ENCODE measurements at regions not wholly inside any gene's neighbourhood (a gene's known extent, or its start where the extent isn't known, plus 50 kb on each side); places are given as distances from the start of the nearest gene placed in this dataset.
"Not testable (repeated sequence)": the region's sequence is repeated elsewhere in the genome, so short reads cannot be mapped to it uniquely, and the experiment has no call there.

DNA sequence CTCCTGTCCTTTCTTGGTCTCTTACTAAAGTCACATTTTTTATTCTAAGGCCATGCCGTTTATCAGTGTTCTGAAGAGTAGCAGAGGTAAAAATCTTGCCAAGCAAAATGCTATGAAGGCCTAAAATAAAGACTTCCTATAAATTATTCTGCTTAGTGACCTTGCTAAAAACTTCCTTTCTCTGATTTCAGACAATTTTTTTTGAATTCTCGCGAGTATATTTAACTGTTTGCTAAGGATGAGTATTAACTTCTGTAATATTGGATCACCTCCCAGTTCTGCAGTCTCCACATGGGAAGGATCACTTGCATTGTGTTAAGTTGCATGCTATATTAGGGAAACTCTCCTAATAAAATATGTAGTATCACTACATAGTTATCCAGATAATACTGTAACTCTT lies 123.4 kb upstream of the SNX7 start:
- Histone ChIP-seq H3K4me1 (replicated peaks in 1 of 2) (no peaks in the 10 kb centered on the region), H3K4me3 (no peak overlapping the region), H3K9me3 (replicated peaks in 1 of 3) (peaks cover 0 to 5% (median 0%) of the 10 kb centered on the region in 3 donors), H3K36me3 (replicated peaks in 1 of 2) (no peaks in the 10 kb centered on the region), H3K27ac (no peak overlapping the region), H3K27me3 (no peaks in the 10 kb centered on the region)
- TF ChIP-seq, protein P1, sequence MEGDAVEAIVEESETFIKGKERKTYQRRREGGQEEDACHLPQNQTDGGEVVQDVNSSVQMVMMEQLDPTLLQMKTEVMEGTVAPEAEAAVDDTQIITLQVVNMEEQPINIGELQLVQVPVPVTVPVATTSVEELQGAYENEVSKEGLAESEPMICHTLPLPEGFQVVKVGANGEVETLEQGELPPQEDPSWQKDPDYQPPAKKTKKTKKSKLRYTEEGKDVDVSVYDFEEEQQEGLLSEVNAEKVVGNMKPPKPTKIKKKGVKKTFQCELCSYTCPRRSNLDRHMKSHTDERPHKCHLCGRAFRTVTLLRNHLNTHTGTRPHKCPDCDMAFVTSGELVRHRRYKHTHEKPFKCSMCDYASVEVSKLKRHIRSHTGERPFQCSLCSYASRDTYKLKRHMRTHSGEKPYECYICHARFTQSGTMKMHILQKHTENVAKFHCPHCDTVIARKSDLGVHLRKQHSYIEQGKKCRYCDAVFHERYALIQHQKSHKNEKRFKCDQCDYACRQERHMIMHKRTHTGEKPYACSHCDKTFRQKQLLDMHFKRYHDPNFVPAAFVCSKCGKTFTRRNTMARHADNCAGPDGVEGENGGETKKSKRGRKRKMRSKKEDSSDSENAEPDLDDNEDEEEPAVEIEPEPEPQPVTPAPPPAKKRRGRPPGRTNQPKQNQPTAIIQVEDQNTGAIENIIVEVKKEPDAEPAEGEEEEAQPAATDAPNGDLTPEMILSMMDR (IDR thresholded peaks at IDR 0.05): no peak
- TF ChIP-seq POLR2A (IDR thresholded peaks at IDR 0.05): no peak
- no peak for DNase-seq
- WGBS, 4 donors: 22 to 34% (median 25%) methylated on average over 3 of the region's 3 CpGs
- intact Hi-C loops (cut with DNase I): no loop called here

DNA sequence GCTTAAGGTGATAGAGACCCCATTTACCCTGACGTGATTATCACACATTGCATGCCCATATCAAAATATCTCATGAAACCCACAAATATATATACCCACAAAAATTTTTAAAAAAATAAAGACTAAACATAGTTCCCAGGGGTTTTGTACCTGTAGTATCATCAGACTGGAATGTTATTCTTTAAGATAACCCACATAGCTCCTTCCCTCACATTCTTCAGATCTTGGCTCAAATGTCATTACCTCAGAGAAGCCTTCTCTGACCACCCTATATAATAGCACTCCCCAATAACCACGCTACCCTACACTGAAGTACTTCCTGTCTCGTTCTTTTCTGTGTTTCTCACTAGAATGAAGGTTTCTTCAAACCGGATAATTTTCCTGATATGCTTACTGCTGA lies 138.3 kb upstream of the SNX7 start:
- H3K27ac ChIP-seq: no peak overlapping the region

DNA sequence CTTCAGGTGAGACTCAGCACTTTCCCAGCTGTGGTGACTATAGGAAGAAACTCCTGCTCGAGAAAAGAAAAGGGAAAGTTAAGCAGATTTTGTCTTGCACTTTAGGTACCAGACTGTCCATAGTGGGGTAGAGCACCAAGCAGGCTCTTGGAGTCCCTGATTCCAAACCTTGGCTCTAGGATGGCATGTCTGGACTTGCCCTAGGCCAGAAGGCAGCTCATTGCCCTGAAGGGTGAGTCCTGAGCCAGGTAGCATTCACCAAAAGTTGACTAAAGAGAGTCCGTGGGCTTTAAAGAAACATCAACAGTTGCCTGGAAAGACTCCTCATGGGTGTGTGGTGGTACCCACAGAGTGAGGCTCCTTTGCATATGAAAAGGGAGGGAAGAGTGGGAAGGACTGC lies 145.2 kb upstream of the SNX7 start:
- intact Hi-C loops (cut with DNase I): no loop called here
- TF ChIP-seq, protein P1 (IDR thresholded peaks at IDR 0.05): no peak
- no peak for TF ChIP-seq POLR2A (IDR thresholded peaks at IDR 0.05)
- WGBS, 4 donors: 58 to 69% (median 61%) methylated on average over 2 of the region's 2 CpGs
- H3K9me3 ChIP-seq (replicated peaks in 1 of 3): no peaks in the 10 kb centered on the region
- H3K27ac ChIP-seq: no peak overlapping the region
- DNase-seq: no peak
- H3K36me3 ChIP-seq (replicated peaks in 1 of 2): no peaks in the 10 kb centered on the region
- H3K4me1 ChIP-seq (replicated peaks in 1 of 2): no peaks in the 10 kb centered on the region
- no peak overlapping the region for H3K4me3 ChIP-seq
- no peaks in the 10 kb centered on the region for H3K27me3 ChIP-seq

More for the DNA sequence above, 138.3 kb upstream of the SNX7 start:
- H3K4me3 ChIP-seq: no peak overlapping the region
- no peaks in the 10 kb centered on the region for H3K9me3 ChIP-seq (replicated peaks in 1 of 3)
- H3K27me3 ChIP-seq: no peaks in the 10 kb centered on the region
- DNase-seq: no peak
- H3K4me1 ChIP-seq (replicated peaks in 1 of 2): no peaks in the 10 kb centered on the region
- 70 to 78% (median 72%) methylated on average over 4 of the region's 4 CpGs for WGBS, 4 donors
- TF ChIP-seq, protein P1 (IDR thresholded peaks at IDR 0.05): no peak
- TF ChIP-seq POLR2A (IDR thresholded peaks at IDR 0.05): no peak
- intact Hi-C loops (cut with DNase I): no loop called here
- H3K36me3 ChIP-seq (replicated peaks in 1 of 2): no peaks in the 10 kb centered on the region

DNA sequence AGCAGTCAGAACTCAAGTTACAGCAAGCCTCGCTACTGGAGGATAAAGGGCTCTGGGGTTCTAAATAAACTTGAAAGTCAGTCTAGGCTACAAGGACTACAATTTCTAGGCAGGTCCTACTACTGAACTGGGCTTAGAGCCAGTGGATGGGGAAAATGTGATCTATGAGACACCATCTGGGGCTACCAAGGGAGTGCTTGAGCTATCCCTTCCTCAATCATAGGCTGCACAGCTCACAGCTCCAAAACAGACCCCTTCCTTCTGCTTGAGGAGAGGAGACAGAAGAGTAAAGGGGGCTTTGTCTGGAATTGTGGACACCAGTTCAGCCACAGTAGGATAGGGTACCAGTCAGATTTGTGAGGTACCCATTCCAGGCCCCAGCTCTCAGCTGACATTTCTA lies 145.8 kb upstream of the SNX7 start:
- H3K4me1 ChIP-seq (replicated peaks in 1 of 2): no peaks in the 10 kb centered on the region
- intact Hi-C loops (cut with DNase I): no loop called here
- no peak for TF ChIP-seq POLR2A (IDR thresholded peaks at IDR 0.05)
- no peak overlapping the region for H3K27ac ChIP-seq
- H3K4me3 ChIP-seq: no peak overlapping the region
- H3K27me3 ChIP-seq: no peaks in the 10 kb centered on the region
- no peaks in the 10 kb centered on the region for H3K36me3 ChIP-seq (replicated peaks in 1 of 2)
- DNase-seq: no peak
- H3K9me3 ChIP-seq (replicated peaks in 1 of 3): no peaks in the 10 kb centered on the region
- WGBS, 4 donors: 20 to 93% (median 70%) methylated on average over 1 of the region's 1 CpG

DNA sequence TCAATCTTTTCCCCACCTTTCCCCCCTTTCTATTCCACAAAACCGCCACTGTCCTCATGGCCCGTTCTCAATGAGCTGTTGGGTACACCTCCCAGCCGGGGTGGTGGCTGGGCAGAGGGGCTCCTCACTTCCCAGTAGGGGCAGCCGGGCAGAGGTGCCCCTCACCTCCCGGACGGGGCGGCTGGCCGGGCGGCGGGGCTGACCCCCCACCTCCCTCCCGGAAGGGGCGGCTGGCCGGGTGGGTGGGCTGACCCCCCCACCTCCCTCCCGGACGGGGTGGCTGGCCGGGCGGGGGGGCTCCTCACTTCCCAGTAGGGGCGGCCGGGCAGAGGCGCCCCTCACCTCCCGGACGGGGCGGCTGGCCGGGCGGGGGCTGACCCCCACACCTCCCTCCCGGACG lies 149.3 kb upstream of the SNX7 start:
- 92 to 98% (median 97%) methylated on average over 2 to 24 of the region's 27 CpGs; no CpG with 5 or more reads in 1 of the 4 donors for WGBS, 4 donors
- H3K27ac ChIP-seq; intact Hi-C loops (cut with DNase I); DNase-seq; H3K9me3 ChIP-seq (replicated peaks in 1 of 3); H3K4me3 ChIP-seq; H3K4me1 ChIP-seq (replicated peaks in 1 of 2); H3K36me3 ChIP-seq (replicated peaks in 1 of 2); H3K27me3 ChIP-seq: not testable (repeated sequence)

All from adrenal gland (tissue), 9 donors.